DND-41 (cell line): ENCODE measurements at regions not wholly inside any gene's neighbourhood (a gene's known extent, or its start where the extent isn't known, plus 50 kb on each side); places are given as distances from the start of the nearest gene placed in this dataset.

Source experiments
- ATAC-seq: fragments of 200-7000 bp; cut with Tn5 transposase; 3 replicates; pipeline ENCODE4 v1.9.1; 2021; ENCODE audit warnings: low read depth; ENCODE audit not compliant: insufficient read depth
- DNase-seq: peaks from one replicate; pipeline ENCODE4 v3.0.0-alpha.2; 2020
- H2AFZ ChIP-seq: 2 replicates; pipeline ENCODE4 v1.6.0; 2012; ENCODE audit warnings: low read depth, low read length
- H3K27ac ChIP-seq: 2 replicates; pipeline ENCODE4 v1.5.1; 2012; ENCODE audit warnings: low read length, inconsistent platforms
- H3K27me3 ChIP-seq: fragments of 200-600 bp; sonication (generic); 2 replicates; pipeline ENCODE4 v1.6.0; 2012; ENCODE audit warnings: low read length, mild to moderate bottlenecking, inconsistent platforms; ENCODE audit not compliant: insufficient read depth, poor library complexity
- H3K36me3 ChIP-seq: 2 replicates; pipeline ENCODE4 v1.5.1; 2012; ENCODE audit warnings: low read length, inconsistent platforms; ENCODE audit not compliant: insufficient read depth
- H3K4me1 ChIP-seq: 2 replicates; pipeline ENCODE4 v1.5.1; 2012; ENCODE audit warnings: mild to moderate bottlenecking, low read length; ENCODE audit not compliant: insufficient read depth
- H3K4me2 ChIP-seq: 2 replicates; pipeline ENCODE4 v1.6.0; 2012; ENCODE audit warnings: mild to moderate bottlenecking, moderate library complexity, low read length, inconsistent platforms; ENCODE audit not compliant: insufficient read depth
- H3K4me3 ChIP-seq, 2 experiments: fragments of 200-600 bp in 1 of 2; shearing (Covaris generic) in 1 of 2; 2 replicates each; pipeline ENCODE4 v1.5.1; 2012 to 2016; ENCODE audit warnings: inconsistent platforms in 2 of 2, low read length in 2 of 2, mild to moderate bottlenecking in 2 of 2, low read depth in 1 of 2, moderate library complexity in 1 of 2
- H3K79me2 ChIP-seq: 2 replicates; pipeline ENCODE4 v1.6.0; 2012; ENCODE audit warnings: low read length, inconsistent platforms; ENCODE audit not compliant: insufficient read depth
- H3K9ac ChIP-seq: 2 replicates; pipeline ENCODE4 v1.6.0; 2012; ENCODE audit warnings: low read depth, mild to moderate bottlenecking, inconsistent platforms, low read length, moderate library complexity
- H3K9me3 ChIP-seq: 2 replicates; pipeline ENCODE4 v1.5.1; 2012; ENCODE audit warnings: low read length, moderate library complexity, mild to moderate bottlenecking, inconsistent platforms; ENCODE audit not compliant: insufficient read depth, severe bottlenecking
- H4K20me1 ChIP-seq: 2 replicates; pipeline ENCODE4 v1.6.0; 2012; ENCODE audit warnings: low read length; ENCODE audit not compliant: insufficient read depth
- CTCF ChIP-seq: IDR thresholded peaks from 2 replicates; pipeline ENCODE4 v1.5.1; 2012; ENCODE audit warnings: borderline replicate concordance, low read length, moderate library complexity, mild to moderate bottlenecking; ENCODE audit not compliant: poor library complexity, severe bottlenecking; ENCODE audit errors: extremely low read depth
- EZH2 ChIP-seq: IDR thresholded peaks from 3 replicates; pipeline ENCODE4 v1.6.1; 2012; ENCODE audit warnings: borderline replicate concordance, low read depth, mild to moderate bottlenecking, moderate library complexity, low read length, inconsistent platforms; ENCODE audit not compliant: severe bottlenecking

- Histone ChIP-seq H3K4me3 (no peak overlapping the region), H3K4me2 (no peak overlapping the region), H3K27me3 (no peaks in the 10 kb centered on the region), H4K20me1 (no peaks in the 10 kb centered on the region), H3K4me1 (no peaks in the 10 kb centered on the region), H3K27ac (no peak overlapping the region), H3K36me3 (no peaks in the 10 kb centered on the region), H2AFZ (no peak overlapping the region), H3K9ac (no peak overlapping the region), H3K79me2 (no peaks in the 10 kb centered on the region), H3K9me3 (no peaks in the 10 kb centered on the region)
- TF ChIP-seq EZH2: no peak
- TF ChIP-seq CTCF: peak; percentile 70
- DNase-seq (peak; percentile 28), ATAC-seq (peak; percentile 90)
These were observed 60.8 kb upstream of the CCDC179 start for GRCh38 chr11:22920939-22921565.

DNA sequence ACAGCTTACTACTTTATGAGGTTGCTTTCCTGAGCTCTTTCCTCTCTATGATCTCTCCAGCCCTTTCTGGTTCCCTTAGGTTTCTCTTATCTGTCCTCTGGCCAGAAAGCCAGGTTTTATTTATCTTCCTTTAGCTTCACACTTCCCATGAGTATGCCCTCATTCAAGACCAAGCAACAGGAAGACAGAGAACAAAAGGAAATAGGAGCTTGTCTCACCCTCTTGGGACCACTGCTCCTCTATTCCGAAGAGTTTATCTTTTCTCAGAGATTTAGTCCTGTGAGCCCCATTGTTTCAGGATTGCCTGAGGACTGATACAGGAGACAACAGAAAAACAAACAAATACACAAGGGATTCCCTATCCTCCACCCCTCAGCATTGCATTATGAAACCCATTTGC is 62.4 kb upstream of the CCDC179 start:
- Histone ChIP-seq H3K4me2 (no peak overlapping the region), H3K27ac (no peak overlapping the region), H3K79me2 (no peaks in the 10 kb centered on the region), H4K20me1 (no peaks in the 10 kb centered on the region), H3K9ac (no peak overlapping the region), H3K9me3 (no peaks in the 10 kb centered on the region), H2AFZ (no peak overlapping the region), H3K36me3 (no peaks in the 10 kb centered on the region), H3K4me1 (no peaks in the 10 kb centered on the region), H3K27me3 (no peaks in the 10 kb centered on the region), H3K4me3 (no peak overlapping the region)
- no peak for TF ChIP-seq EZH2
- no peak for TF ChIP-seq CTCF
- DNase-seq: no peak
- no peak for ATAC-seq

GRCh38 chr11:22923561-22923960 is 63.3 kb upstream of the CCDC179 start:
- Histone ChIP-seq H3K4me2 (no peak overlapping the region), H3K79me2 (no peaks in the 10 kb centered on the region), H2AFZ (no peak overlapping the region), H3K27ac (no peak overlapping the region), H3K4me3 (no peak overlapping the region), H3K9me3 (no peaks in the 10 kb centered on the region), H3K27me3 (no peaks in the 10 kb centered on the region), H3K9ac (no peak overlapping the region), H3K36me3 (no peaks in the 10 kb centered on the region), H4K20me1 (no peaks in the 10 kb centered on the region), H3K4me1 (no peaks in the 10 kb centered on the region)
- no peak for DNase-seq
- TF ChIP-seq EZH2 (no peak), CTCF (no peak)
- ATAC-seq: no peak

- H3K4me3 ChIP-seq: no peak overlapping the region
These were observed 66.1 kb upstream of the CCDC179 start for GRCh38 chr11:22926341-22926740.

More at GRCh38 chr11:22926341-22926740, 66.1 kb upstream of the CCDC179 start:
- Histone ChIP-seq H3K4me1 (no peaks in the 10 kb centered on the region), H3K4me2 (no peak overlapping the region), H3K9me3 (no peaks in the 10 kb centered on the region), H3K36me3 (no peaks in the 10 kb centered on the region), H3K27me3 (no peaks in the 10 kb centered on the region), H4K20me1 (no peaks in the 10 kb centered on the region), H3K9ac (no peak overlapping the region), H2AFZ (no peak overlapping the region), H3K79me2 (no peaks in the 10 kb centered on the region), H3K27ac (no peak overlapping the region)
- DNase-seq (no peak), ATAC-seq (no peak)
- TF ChIP-seq EZH2: no peak
- TF ChIP-seq CTCF: no peak
